GM12874 (cell line): ENCODE measurements at regions not wholly inside any gene's neighbourhood (a gene's known extent, or its start where the extent isn't known, plus 50 kb on each side); places are given as distances from the start of the nearest gene placed in this dataset.

ENCODE experiments used
- TF ChIP-seq, protein P1 (sequence below): IDR thresholded peaks from 2 replicates; pipeline ENCODE4 v1.5.1; 2011; ENCODE audit warnings: low read depth, mild to moderate bottlenecking, control low read depth, low read length, moderate library complexity; ENCODE audit not compliant: insufficient read depth

GRCh38 chr7:41820111-41820671 lies 117.3 kb upstream of the INHBA start:
- TF ChIP-seq, protein P1, sequence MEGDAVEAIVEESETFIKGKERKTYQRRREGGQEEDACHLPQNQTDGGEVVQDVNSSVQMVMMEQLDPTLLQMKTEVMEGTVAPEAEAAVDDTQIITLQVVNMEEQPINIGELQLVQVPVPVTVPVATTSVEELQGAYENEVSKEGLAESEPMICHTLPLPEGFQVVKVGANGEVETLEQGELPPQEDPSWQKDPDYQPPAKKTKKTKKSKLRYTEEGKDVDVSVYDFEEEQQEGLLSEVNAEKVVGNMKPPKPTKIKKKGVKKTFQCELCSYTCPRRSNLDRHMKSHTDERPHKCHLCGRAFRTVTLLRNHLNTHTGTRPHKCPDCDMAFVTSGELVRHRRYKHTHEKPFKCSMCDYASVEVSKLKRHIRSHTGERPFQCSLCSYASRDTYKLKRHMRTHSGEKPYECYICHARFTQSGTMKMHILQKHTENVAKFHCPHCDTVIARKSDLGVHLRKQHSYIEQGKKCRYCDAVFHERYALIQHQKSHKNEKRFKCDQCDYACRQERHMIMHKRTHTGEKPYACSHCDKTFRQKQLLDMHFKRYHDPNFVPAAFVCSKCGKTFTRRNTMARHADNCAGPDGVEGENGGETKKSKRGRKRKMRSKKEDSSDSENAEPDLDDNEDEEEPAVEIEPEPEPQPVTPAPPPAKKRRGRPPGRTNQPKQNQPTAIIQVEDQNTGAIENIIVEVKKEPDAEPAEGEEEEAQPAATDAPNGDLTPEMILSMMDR = no peak

- TF ChIP-seq, protein P1 = no peak
These were observed 116.8 kb upstream of the INHBA start for GRCh38 chr7:41819645-41820044.

- TF ChIP-seq, protein P1 = no peak
These were observed 116.0 kb upstream of the INHBA start for GRCh38 chr7:41818765-41819398.

DNA sequence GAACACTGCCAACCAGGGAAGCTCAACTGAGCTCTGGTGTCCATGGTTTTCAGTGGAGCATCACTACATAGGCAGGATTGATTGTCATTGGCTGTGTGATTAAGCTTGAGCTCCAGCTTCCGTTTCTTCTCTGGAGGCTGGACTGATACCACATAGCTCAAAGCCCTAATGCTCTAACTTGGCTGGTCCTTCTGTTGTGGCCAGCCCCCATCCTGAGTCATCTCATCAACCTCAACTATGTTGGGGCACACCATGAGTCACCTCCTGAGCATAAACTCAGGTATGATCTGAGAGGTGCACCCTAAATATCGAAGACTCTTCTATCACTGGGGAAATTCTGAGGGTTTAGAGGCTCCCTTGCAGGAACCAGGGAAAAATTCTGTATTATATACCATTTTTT lies 114.5 kb upstream of the INHBA start:
- TF ChIP-seq, protein P1 = no peak

GRCh38 chr7:41816111-41816510 lies 113.2 kb upstream of the INHBA start:
- TF ChIP-seq, protein P1 = no peak

GRCh38 chr7:41814888-41815287 lies 112.0 kb upstream of the INHBA start:
- TF ChIP-seq, protein P1 = no peak

DNA sequence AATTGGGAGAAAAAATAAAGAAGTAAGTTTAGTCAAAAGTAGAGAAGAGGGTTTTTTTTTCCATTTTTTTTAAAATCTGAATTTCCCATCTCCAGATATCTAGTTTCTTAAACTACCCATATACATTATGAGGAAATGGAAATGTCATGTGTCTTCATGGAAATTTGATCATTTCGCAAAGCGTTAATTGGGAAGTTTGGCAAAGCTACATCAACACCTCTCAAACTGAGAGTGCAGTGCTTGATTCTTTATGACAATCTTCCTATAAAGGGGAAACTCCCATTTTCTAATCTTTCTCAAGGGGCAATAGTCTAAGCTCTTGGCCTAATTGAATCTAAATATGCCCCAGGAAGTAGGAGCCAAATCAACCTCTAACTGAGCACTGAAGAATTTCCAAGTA lies 110.4 kb upstream of the INHBA start:
- TF ChIP-seq, protein P1 = no peak
